GM12878 (cell line): ENCODE measurements at regions not wholly inside any gene's neighbourhood (a gene's known extent, or its start where the extent isn't known, plus 50 kb on each side); places are given as distances from the start of the nearest gene placed in this dataset.

Source experiments
- ATAC-seq: fragments of 200-7000 bp; cut with Tn5 transposase; 3 replicates; pipeline ENCODE4 v1.9.1; 2020; ENCODE audit warnings: mild to moderate bottlenecking, moderate library complexity
- BruUV-seq: library from RNA; stranded (reverse); fragments of 400-500 nt; replicated peaks from 2 replicates; lab custom pipeline; 2021; lab: Mats Ljungman, UMichigan
- CTCF ChIA-PET: fragments of 300-600 bp; sonication (Branson Sonifier 250); formaldehyde crosslinking; extraction: SDS; loops from one replicate; lab custom pipeline; 2021; ENCODE audit warnings: inconsistent platforms; lab: Yijun Ruan, JAX
- POLR2A ChIA-PET: fragments of 350-600 bp; formaldehyde crosslinking; extraction: SDS; loops from one replicate; lab custom pipeline; 2021; ENCODE audit warnings: inconsistent platforms; lab: Charles Lee
- RAD21 ChIA-PET: fragments of 300-600 bp; sonication (Branson Sonifier 250); formaldehyde crosslinking; loops from one replicate; lab custom pipeline; 2023; ENCODE audit warnings: antibody characterized with exemption; ENCODE audit not compliant: unreplicated experiment; lab: Charles Lee
- SMC1A ChIA-PET: fragments of 300-600 bp; sonication (Branson Sonifier 250); formaldehyde crosslinking; loops from one replicate; lab custom pipeline; 2023; ENCODE audit not compliant: unreplicated experiment, uncharacterized antibody; lab: Charles Lee
- DNase-seq: peaks from one replicate; pipeline ENCODE4 v3.0.0-alpha.2; 2011; ENCODE audit warnings: low read depth, low spot score
- FAIRE-seq: peaks from 3 replicates; lab custom pipeline; 2011; peaks lifted over from hg19 to GRCh38; lab: Jason Lieb, UNC
- H2AFZ ChIP-seq: 2 replicates; pipeline ENCODE4 v1.6.0; 2011; ENCODE audit warnings: low read depth, low read length, control low read depth; ENCODE audit not compliant: control insufficient read depth
- H3K27ac ChIP-seq: 2 replicates; pipeline ENCODE4 v1.5.1; 2011; ENCODE audit warnings: control low read depth; ENCODE audit not compliant: control insufficient read depth, insufficient read depth
- H3K27me3 ChIP-seq, 2 experiments: replicated peaks in 1 of 2; 2 replicates each; pipeline versions ENCODE4 v1.6.0 to v1.6.1; 2011; ENCODE audit warnings: low read length in 1 of 2; ENCODE audit not compliant: control insufficient read depth in 2 of 2, insufficient read depth in 2 of 2
- H3K36me3 ChIP-seq, 2 experiments: 2 replicates each; pipeline ENCODE4 v1.5.1; 2011; ENCODE audit warnings: low read length in 1 of 2; ENCODE audit not compliant: control insufficient read depth in 2 of 2, insufficient read depth in 2 of 2
- H3K4me1 ChIP-seq: 2 replicates; pipeline ENCODE4 v1.6.1; 2011; ENCODE audit warnings: mild to moderate bottlenecking, low read length, moderate library complexity, mixed read lengths; ENCODE audit not compliant: control insufficient read depth, insufficient read depth
- H3K4me2 ChIP-seq: 2 replicates; pipeline ENCODE4 v1.6.0; 2011; ENCODE audit warnings: control low read depth; ENCODE audit not compliant: control insufficient read depth, insufficient read depth
- H3K4me3 ChIP-seq: fragments of 200-600 bp; sonication (generic); 2 replicates; pipeline ENCODE4 v1.5.1; 2016
- H3K79me2 ChIP-seq: 2 replicates; pipeline ENCODE4 v1.6.0; 2011; ENCODE audit warnings: low read length; ENCODE audit not compliant: control insufficient read depth, insufficient read depth
- H3K9ac ChIP-seq: 2 replicates; pipeline ENCODE4 v1.8.0; 2011; ENCODE audit warnings: low read length, control low read depth, mixed read lengths; ENCODE audit not compliant: control insufficient read depth, insufficient read depth
- H3K9me3 ChIP-seq: replicated peaks from 3 replicates; pipeline ENCODE4 v1.5.1; 2011; ENCODE audit warnings: mild to moderate bottlenecking, low read length; ENCODE audit not compliant: control insufficient read depth, insufficient read depth
- H4K20me1 ChIP-seq: 2 replicates; pipeline ENCODE4 v1.6.0; 2011; ENCODE audit not compliant: control insufficient read depth, insufficient read depth
- CEBPB ChIP-seq, 2 experiments: fragments of 150-350 bp in 1 of 2; IDR thresholded peaks; 2 replicates each; pipeline ENCODE4 v1.6.1; 2012 to 2014; ENCODE audit warnings: low read depth in 2 of 2, low read length in 2 of 2, borderline replicate concordance in 1 of 2, inconsistent platforms in 1 of 2
- MXI1 ChIP-seq: fragments of 150-350 bp; IDR thresholded peaks from 2 replicates; pipeline ENCODE4 v1.6.1; 2011; ENCODE audit warnings: low read depth, mild to moderate bottlenecking, inconsistent platforms, low read length, improper control_type of control experiment
- NFXL1 ChIP-seq: fragments of 450-650 bp; IDR thresholded peaks from 2 replicates; pipeline ENCODE4 v1.6.1; 2017; ENCODE audit warnings: antibody characterized with exemption, mild to moderate bottlenecking, borderline replicate concordance
- NFYB ChIP-seq: IDR thresholded peaks from 2 replicates; pipeline ENCODE4 v1.6.1; 2011; ENCODE audit warnings: low read depth, mild to moderate bottlenecking, low read length, improper control_type of control experiment, moderate library complexity; ENCODE audit not compliant: insufficient read depth
- NRF1 ChIP-seq: conservative IDR thresholded peaks from 2 replicates; pipeline ENCODE4 v1.6.1; 2011; ENCODE audit warnings: mild to moderate bottlenecking, low read depth, low read length, improper control_type of control experiment
- RELB ChIP-seq: fragments of 450-650 bp; IDR thresholded peaks from 2 replicates; pipeline ENCODE4 v1.6.1; 2017; ENCODE audit warnings: low read depth, mild to moderate bottlenecking, moderate library complexity
- SIN3A ChIP-seq: IDR thresholded peaks from 2 replicates; pipeline ENCODE4 v1.6.1; 2012; ENCODE audit warnings: low read depth, low read length, improper control_type of control experiment
- SMAD5 ChIP-seq: IDR thresholded peaks from 2 replicates; pipeline ENCODE4 v1.6.1; 2016; ENCODE audit warnings: antibody characterized with exemption, low read depth
- SREBF2 ChIP-seq: IDR thresholded peaks from 2 replicates; pipeline ENCODE4 v1.6.1; 2012; ENCODE audit warnings: mild to moderate bottlenecking, low read length
- TAF1 ChIP-seq: IDR thresholded peaks from 2 replicates; pipeline ENCODE4 v1.6.1; 2011; ENCODE audit warnings: mild to moderate bottlenecking, low read depth, low read length, borderline replicate concordance
- TCF3 ChIP-seq: IDR thresholded peaks from 2 replicates; pipeline ENCODE4 v1.6.1; 2012; ENCODE audit warnings: low read depth, mild to moderate bottlenecking, low read length, borderline replicate concordance; ENCODE audit not compliant: insufficient read depth
- TCF7 ChIP-seq: IDR thresholded peaks from 2 replicates; pipeline ENCODE4 v1.6.1; 2014; ENCODE audit warnings: antibody characterized with exemption, borderline replicate concordance
- ZNF207 ChIP-seq: fragments of 450-650 bp; IDR thresholded peaks from 2 replicates; pipeline ENCODE4 v1.6.1; 2014; ENCODE audit warnings: antibody characterized with exemption, mild to moderate bottlenecking, borderline replicate concordance
- ZNF622 ChIP-seq: fragments of 450-650 bp; IDR thresholded peaks from 2 replicates; pipeline ENCODE4 v1.6.1; 2017; ENCODE audit warnings: mild to moderate bottlenecking, inconsistent platforms
- ZSCAN29 ChIP-seq: fragments of 450-650 bp; IDR thresholded peaks from 2 replicates; pipeline ENCODE4 v1.6.1; 2017; ENCODE audit warnings: mild to moderate bottlenecking, moderate library complexity
- WGBS: methylation state at CpG from one replicate; pipeline ENCODE4 v1.1.6; 2016; ENCODE audit warnings: low lambda C conversion rate; ENCODE audit not compliant: insufficient replicate concordance, insufficient coverage; ENCODE audit errors: missing lambda C conversion rate; 5-methylcytosine and 5-hydroxymethylcytosine counted together
- in situ Hi-C: fragments of 300-500 bp; cut with MboI; formaldehyde crosslinking; loops from 9 replicates; pipeline ENCODE4 v1.14.3; 2018; ENCODE audit warnings: mixed read lengths
- intact Hi-C: fragments of 100-400 bp; cut with micrococcal nuclease; formaldehyde crosslinking; loops from one replicate; pipeline ENCODE4 v1.14.2; 2022; ENCODE audit not compliant: unreplicated experiment
- TF ChIP-seq, protein P1 (sequence below): IDR thresholded peaks from 2 replicates; pipeline ENCODE4 v1.6.1; 2011; ENCODE audit warnings: low read depth, low read length, improper control_type of control experiment, borderline replicate concordance

GRCh38 chr11:92129811-92130210 lies 94.8 kb upstream of the FAT3 start:
- Histone ChIP-seq H3K4me2 (no peak overlapping the region), H3K27ac (no peak overlapping the region), H3K79me2 (no peaks in the 10 kb centered on the region), H3K27me3 (no peaks in the 10 kb centered on the region), H3K9ac (no peak overlapping the region), H3K4me1 (no peaks in the 10 kb centered on the region), H2AFZ (no peak overlapping the region), H3K36me3 (no peaks in the 10 kb centered on the region), H4K20me1 (no peaks in the 10 kb centered on the region), H3K4me3 (no peak overlapping the region)
- in situ Hi-C loops = no loop called here
- ATAC-seq (no peak), FAIRE-seq (no peak), DNase-seq (no peak)
- no TSS peak for BruUV-seq
- ChIA-PET CTCF (no interaction called here), RAD21 (no interaction called here), SMC1A (no interaction called here)
- WGBS = 19% methylated on average over 1 of the region's 1 CpG
- TF ChIP-seq MXI1 (no peak), SIN3A (no peak)
- TF ChIP-seq, all 136 proteins: peak for 0
- intact Hi-C loops = no loop called here
- H3K9me3 ChIP-seq = no peaks in the 10 kb centered on the region
- POLR2A ChIA-PET = no interaction called here

DNA sequence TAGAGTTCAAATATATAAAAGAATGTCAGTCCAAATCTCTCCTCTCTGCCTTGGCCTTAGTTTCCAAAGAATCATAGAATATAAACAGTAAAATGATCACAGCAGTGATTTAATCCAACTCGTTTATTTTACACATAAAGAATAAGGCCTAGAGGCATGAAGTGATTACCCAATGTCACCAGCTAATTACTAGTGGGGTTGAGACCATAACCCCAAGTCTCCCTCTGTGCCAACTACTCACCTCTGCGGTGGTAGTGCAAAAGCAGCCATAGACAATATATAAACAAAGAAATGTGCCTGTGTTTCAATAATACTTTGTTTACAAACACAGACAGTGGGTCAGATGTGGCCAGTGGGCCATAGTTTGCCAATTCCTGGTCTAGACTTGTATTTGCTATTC lies 96.6 kb upstream of the FAT3 start:
- no peak overlapping the region for H3K4me3 ChIP-seq
- TF ChIP-seq RELB (no peak), NRF1 (no peak), TCF7 (no peak), TAF1 (no peak), NFXL1 (no peak), ZNF207 (no peak), CEBPB (IDR thresholded peaks at IDR 0.05; ENCODE audit: borderline replicate concordance in 1 of 2, low read depth in 2 of 2, low read length in 2 of 2) (no peak), SREBF2 (no peak), ZNF622 (no peak), NFYB (no peak), SMAD5 (no peak), ZSCAN29 (no peak), TCF3 (no peak)
- TF ChIP-seq, protein P1, sequence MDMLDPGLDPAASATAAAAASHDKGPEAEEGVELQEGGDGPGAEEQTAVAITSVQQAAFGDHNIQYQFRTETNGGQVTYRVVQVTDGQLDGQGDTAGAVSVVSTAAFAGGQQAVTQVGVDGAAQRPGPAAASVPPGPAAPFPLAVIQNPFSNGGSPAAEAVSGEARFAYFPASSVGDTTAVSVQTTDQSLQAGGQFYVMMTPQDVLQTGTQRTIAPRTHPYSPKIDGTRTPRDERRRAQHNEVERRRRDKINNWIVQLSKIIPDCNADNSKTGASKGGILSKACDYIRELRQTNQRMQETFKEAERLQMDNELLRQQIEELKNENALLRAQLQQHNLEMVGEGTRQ = no peak

More for the DNA sequence above, 96.6 kb upstream of the FAT3 start:
- no TSS peak for BruUV-seq
- in situ Hi-C loops (no loop called here), intact Hi-C loops (no loop called here)
- H3K36me3 ChIP-seq = no peaks in the 10 kb centered on the region
- DNase-seq (no peak), ATAC-seq (no peak), FAIRE-seq (no peak)
- 3% methylated on average over 2 of the region's 2 CpGs for WGBS
- H3K27me3 ChIP-seq = no peaks in the 10 kb centered on the region
- SMC1A ChIA-PET = interaction anchor here (0.7 kb wide), 1 partner anchor 127 kb away, joined by 3 read pairs; no protein-coding TSS in a partner anchor
- no peaks in the 10 kb centered on the region for H4K20me1 ChIP-seq
- H3K27ac ChIP-seq = no peak overlapping the region
- no peak overlapping the region for H2AFZ ChIP-seq
- no peaks in the 10 kb centered on the region for H3K79me2 ChIP-seq
- H3K9ac ChIP-seq = no peak overlapping the region
- POLR2A ChIA-PET = no interaction called here
- RAD21 ChIA-PET = no interaction called here
- H3K9me3 ChIP-seq = no peaks in the 10 kb centered on the region
- no peaks in the 10 kb centered on the region for H3K4me1 ChIP-seq
- no peak overlapping the region for H3K4me2 ChIP-seq
- CTCF ChIA-PET = no interaction called here
